ENCODE measurements at regions not wholly inside any gene's neighbourhood (a gene's known extent, or its start where the extent isn't known, plus 50 kb on each side); places are given as distances from the start of the nearest gene placed in this dataset.

GRCh38 chr4:52343595-52343994 is 292.5 kb downstream of the SPATA18 start:
- intact Hi-C loops (cut with DNase I; ENCODE audit: low total_unique reads), result no loop called here
- no peaks in the 10 kb centered on the region for H3K27me3 ChIP-seq
- TF ChIP-seq CTCF (IDR thresholded peaks at IDR 0.05), result no peak

GRCh38 chr4:52350926-52351325 is 299.8 kb downstream of the SPATA18 start:
- Histone ChIP-seq H3K27me3 (no peaks in the 10 kb centered on the region), H3K4me3 (no peak overlapping the region), H3K9me3 (no peaks in the 10 kb centered on the region), H3K36me3 (no peaks in the 10 kb centered on the region), H3K27ac (no peak overlapping the region), H3K4me1 (no peaks in the 10 kb centered on the region)
- no peak for DNase-seq
- intact Hi-C loops (cut with DNase I; ENCODE audit: low total_unique reads), result no loop called here
- no peak for TF ChIP-seq CTCF (IDR thresholded peaks at IDR 0.05)

More at GRCh38 chr4:52343595-52343994, 292.5 kb downstream of the SPATA18 start:
- no peak overlapping the region for H3K4me3 ChIP-seq
- H3K4me1 ChIP-seq, result no peaks in the 10 kb centered on the region
- no peak for DNase-seq
- no peak overlapping the region for H3K27ac ChIP-seq
- H3K9me3 ChIP-seq, result no peaks in the 10 kb centered on the region
- H3K36me3 ChIP-seq, result no peaks in the 10 kb centered on the region

GRCh38 chr4:52358366-52358765 is 300.7 kb downstream of the USP46 start:
- intact Hi-C loops (cut with DNase I; ENCODE audit: low total_unique reads), result no loop called here
- Histone ChIP-seq H3K27ac (no peak overlapping the region), H3K4me3 (no peak overlapping the region), H3K4me1 (no peaks in the 10 kb centered on the region), H3K9me3 (no peaks in the 10 kb centered on the region), H3K36me3 (no peaks in the 10 kb centered on the region), H3K27me3 (no peaks in the 10 kb centered on the region)
- TF ChIP-seq CTCF (IDR thresholded peaks at IDR 0.05), result no peak
- DNase-seq, result no peak

GRCh38 chr4:52358883-52359321 is 300.2 kb downstream of the USP46 start:
- no peaks in the 10 kb centered on the region for H3K9me3 ChIP-seq
- no peaks in the 10 kb centered on the region for H3K27me3 ChIP-seq
- intact Hi-C loops (cut with DNase I; ENCODE audit: low total_unique reads), result no loop called here
- no peak overlapping the region for H3K27ac ChIP-seq
- no peak overlapping the region for H3K4me3 ChIP-seq
- no peak for DNase-seq
- no peaks in the 10 kb centered on the region for H3K36me3 ChIP-seq
- TF ChIP-seq CTCF (IDR thresholded peaks at IDR 0.05), result no peak
- no peaks in the 10 kb centered on the region for H3K4me1 ChIP-seq

- Histone ChIP-seq H3K27ac (no peak overlapping the region), H3K36me3 (no peaks in the 10 kb centered on the region), H3K27me3 (no peaks in the 10 kb centered on the region), H3K4me1 (no peaks in the 10 kb centered on the region), H3K9me3 (no peaks in the 10 kb centered on the region), H3K4me3 (no peak overlapping the region)
- no peak for TF ChIP-seq CTCF (IDR thresholded peaks at IDR 0.05)
- intact Hi-C loops (cut with DNase I; ENCODE audit: low total_unique reads), result no loop called here
- no peak for DNase-seq
Observed at GRCh38 chr4:52366191-52366590, 292.9 kb downstream of the USP46 start.

GRCh38 chr4:52366621-52367020 is 292.5 kb downstream of the USP46 start:
- no peak for DNase-seq
- no peak overlapping the region for H3K4me3 ChIP-seq
- intact Hi-C loops (cut with DNase I; ENCODE audit: low total_unique reads), result no loop called here
- H3K27me3 ChIP-seq, result no peaks in the 10 kb centered on the region
- H3K27ac ChIP-seq, result no peak overlapping the region
- H3K36me3 ChIP-seq, result no peaks in the 10 kb centered on the region
- H3K4me1 ChIP-seq, result no peaks in the 10 kb centered on the region
- no peaks in the 10 kb centered on the region for H3K9me3 ChIP-seq
- no peak for TF ChIP-seq CTCF (IDR thresholded peaks at IDR 0.05)
